BJ (cell line): ENCODE measurements at regions not wholly inside any gene's neighbourhood (a gene's known extent, or its start where the extent isn't known, plus 50 kb on each side); places are given as distances from the start of the nearest gene placed in this dataset.
A peak's percentile ranks its signal among the peaks of the same experiment; 100 is the strongest.

Experiments used
- CTCF ChIA-PET: fragments of 350-600 bp; formaldehyde crosslinking; extraction: SDS; loops from one replicate; lab custom pipeline; 2021; ENCODE audit warnings: antibody characterized with exemption, inconsistent platforms; lab: Yijun Ruan, JAX
- POLR2A ChIA-PET: fragments of 300-600 bp; sonication (Branson Sonifier 250); formaldehyde crosslinking; extraction: SDS; loops from one replicate; lab custom pipeline; 2021; ENCODE audit warnings: antibody characterized with exemption; lab: Charles Lee
- DNase-seq: peaks from one replicate; pipeline ENCODE4 v3.0.0-alpha.2; 2011; ENCODE audit warnings: low read depth
- H3K27me3 ChIP-seq: 2 replicates; pipeline ENCODE4 v1.6.0; 2011; ENCODE audit warnings: low read length; ENCODE audit not compliant: control insufficient read depth, insufficient read depth
- H3K36me3 ChIP-seq: 2 replicates; pipeline ENCODE4 v1.5.1; 2011; ENCODE audit warnings: low read length; ENCODE audit not compliant: control insufficient read depth, insufficient read depth
- H3K4me3 ChIP-seq: 2 replicates; pipeline ENCODE4 v1.5.1; 2011; ENCODE audit warnings: low read depth, mild to moderate bottlenecking, control low read depth, low read length
- TF ChIP-seq, protein P1 (sequence below): IDR thresholded peaks from 2 replicates; pipeline ENCODE4 v1.5.1; 2011; ENCODE audit warnings: low read depth, mild to moderate bottlenecking, control low read depth, inconsistent platforms, low read length, moderate library complexity; ENCODE audit not compliant: insufficient read depth

DNA sequence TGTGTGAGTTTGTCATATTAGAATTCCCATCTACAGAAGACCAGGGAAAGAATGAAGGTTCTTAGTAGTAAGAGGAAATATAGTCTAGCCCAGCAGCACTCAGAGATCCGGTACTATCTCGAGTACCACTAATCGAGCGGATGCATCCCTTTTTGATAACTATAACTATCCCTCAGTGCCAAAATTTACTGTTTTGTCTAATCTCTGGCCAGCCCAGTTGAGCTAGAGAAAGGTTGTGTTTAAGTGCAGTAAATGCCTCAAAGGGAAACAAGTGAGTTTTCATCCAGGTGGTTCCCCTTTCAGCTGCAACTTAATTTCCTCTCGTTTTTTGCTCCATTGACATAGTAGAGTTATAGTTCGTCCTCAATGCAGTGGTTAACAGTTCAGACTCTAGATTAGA is 146.7 kb downstream of the GPBP1 start:
- CTCF ChIA-PET, result interaction anchor here (0.6 kb wide), 1 partner anchor 389 kb away, joined by 3 read pairs; no protein-coding TSS in a partner anchor
- DNase-seq, result no peak
- H3K4me3 ChIP-seq, result no peak overlapping the region
- TF ChIP-seq, protein P1, sequence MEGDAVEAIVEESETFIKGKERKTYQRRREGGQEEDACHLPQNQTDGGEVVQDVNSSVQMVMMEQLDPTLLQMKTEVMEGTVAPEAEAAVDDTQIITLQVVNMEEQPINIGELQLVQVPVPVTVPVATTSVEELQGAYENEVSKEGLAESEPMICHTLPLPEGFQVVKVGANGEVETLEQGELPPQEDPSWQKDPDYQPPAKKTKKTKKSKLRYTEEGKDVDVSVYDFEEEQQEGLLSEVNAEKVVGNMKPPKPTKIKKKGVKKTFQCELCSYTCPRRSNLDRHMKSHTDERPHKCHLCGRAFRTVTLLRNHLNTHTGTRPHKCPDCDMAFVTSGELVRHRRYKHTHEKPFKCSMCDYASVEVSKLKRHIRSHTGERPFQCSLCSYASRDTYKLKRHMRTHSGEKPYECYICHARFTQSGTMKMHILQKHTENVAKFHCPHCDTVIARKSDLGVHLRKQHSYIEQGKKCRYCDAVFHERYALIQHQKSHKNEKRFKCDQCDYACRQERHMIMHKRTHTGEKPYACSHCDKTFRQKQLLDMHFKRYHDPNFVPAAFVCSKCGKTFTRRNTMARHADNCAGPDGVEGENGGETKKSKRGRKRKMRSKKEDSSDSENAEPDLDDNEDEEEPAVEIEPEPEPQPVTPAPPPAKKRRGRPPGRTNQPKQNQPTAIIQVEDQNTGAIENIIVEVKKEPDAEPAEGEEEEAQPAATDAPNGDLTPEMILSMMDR, result no peak
- peaks cover 6% of the 10 kb centered on the region for H3K27me3 ChIP-seq
- POLR2A ChIA-PET, result no interaction called here
- H3K36me3 ChIP-seq, result no peaks in the 10 kb centered on the region

DNA sequence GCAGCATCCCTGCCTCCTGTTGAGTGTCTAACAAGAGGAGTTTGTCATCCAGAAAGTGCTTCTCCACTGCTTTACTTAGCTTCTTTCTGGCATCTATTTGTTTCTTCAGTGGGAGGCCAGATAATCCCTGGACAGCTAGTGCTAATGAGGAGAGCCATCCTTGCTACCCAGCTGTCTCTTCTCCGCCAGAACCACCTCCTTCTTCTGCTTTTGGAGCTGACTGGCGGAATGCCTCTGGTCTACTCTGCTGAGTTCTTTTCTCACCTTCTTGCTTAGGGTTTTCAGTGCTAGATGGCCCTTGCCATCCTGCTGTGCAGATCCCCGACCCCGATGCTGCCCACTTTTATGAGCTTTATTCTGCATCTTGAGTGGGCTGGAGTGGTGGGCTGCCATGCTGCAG is 145.8 kb downstream of the GPBP1 start:
- DNase-seq, result no peak
- TF ChIP-seq, protein P1, result no peak
- Histone ChIP-seq H3K4me3 (no peak overlapping the region), H3K36me3 (no peaks in the 10 kb centered on the region), H3K27me3 (peaks cover 6% of the 10 kb centered on the region)
- CTCF ChIA-PET, result interaction anchor here (1.2 kb wide), 1 partner anchor 19 kb away, joined by 3 read pairs; no protein-coding TSS in a partner anchor
- POLR2A ChIA-PET, result no interaction called here

- ChIA-PET POLR2A (no interaction called here), CTCF (interaction anchor here (1.5 kb wide), 1 partner anchor 11 kb away, joined by 4 read pairs; no protein-coding TSS in a partner anchor)
- Histone ChIP-seq H3K4me3 (no peak overlapping the region), H3K36me3 (no peaks in the 10 kb centered on the region), H3K27me3 (peaks cover 6% of the 10 kb centered on the region)
- no peak for DNase-seq
- TF ChIP-seq, protein P1, result no peak
Measured at GRCh38 chr5:57318251-57318650, 144.4 kb downstream of the GPBP1 start.

- POLR2A ChIA-PET, result no interaction called here
- Histone ChIP-seq H3K4me3 (no peak overlapping the region), H3K27me3 (peaks cover 6% of the 10 kb centered on the region)
Measured at GRCh38 chr5:57317341-57317740, 143.5 kb downstream of the GPBP1 start.

DNA sequence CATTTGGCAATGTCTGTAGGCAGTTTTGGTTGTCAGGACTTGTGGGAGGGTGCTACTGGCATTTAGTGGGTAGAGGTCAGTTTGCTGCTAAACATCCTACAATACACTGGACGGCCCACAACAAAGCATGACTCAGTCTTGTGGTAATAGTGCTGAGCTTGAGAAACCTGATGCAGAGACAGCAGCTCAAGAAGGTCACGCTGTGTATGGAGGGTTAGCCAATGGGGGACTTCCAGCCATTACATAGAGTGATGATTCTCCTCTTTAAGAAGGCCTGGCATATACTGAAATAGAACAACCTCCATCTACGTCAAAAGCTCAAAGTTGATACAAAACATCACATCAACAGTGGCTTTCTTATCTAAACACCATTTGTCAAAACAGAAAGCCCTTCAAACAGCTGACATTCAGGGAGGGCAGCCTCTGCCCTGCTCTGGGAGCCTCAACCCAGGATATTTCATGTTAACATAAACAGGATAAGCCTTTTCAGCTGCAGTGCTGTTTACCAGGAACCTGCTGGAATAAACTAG is 143.0 kb downstream of the GPBP1 start:
- ChIA-PET POLR2A (no interaction called here), CTCF (interaction anchor here (1.1 to 3.6 kb wide), 2 partner anchors 18 to 22 kb away, joined by 3 to 16 read pairs; no protein-coding TSS in a partner anchor)
- H3K36me3 ChIP-seq, result no peaks in the 10 kb centered on the region
- H3K27me3 ChIP-seq, result peaks cover 6% of the 10 kb centered on the region
- no peak overlapping the region for H3K4me3 ChIP-seq
- TF ChIP-seq, protein P1, result no peak
- peak; percentile 18 for DNase-seq

More at GRCh38 chr5:57317341-57317740, 143.5 kb downstream of the GPBP1 start:
- CTCF ChIA-PET, result interaction anchor here (1.1 to 3.6 kb wide), 2 partner anchors 19 to 21 kb away, joined by 3 to 16 read pairs; no protein-coding TSS in a partner anchor
- TF ChIP-seq, protein P1, result no peak
- no peaks in the 10 kb centered on the region for H3K36me3 ChIP-seq
- no peak for DNase-seq
